Osteoblast (primary cell): ENCODE measurements at regions not wholly inside any gene's neighbourhood (a gene's known extent, or its start where the extent isn't known, plus 50 kb on each side); places are given as distances from the start of the nearest gene placed in this dataset.
"Not testable (repeated sequence)": the region's sequence is repeated elsewhere in the genome, so short reads cannot be mapped to it uniquely, and the experiment has no call there.

Experiments used
- DNase-seq: peaks from one replicate; pipeline ENCODE4 v3.0.0; 2011; ENCODE audit warnings: low spot score, mixed read lengths; ENCODE audit not compliant: insufficient read length; ENCODE audit errors: missing footprints
- H2AFZ ChIP-seq: 2 replicates; pipeline ENCODE4 v1.6.0; 2011; ENCODE audit warnings: mild to moderate bottlenecking, low read length
- H3K27ac ChIP-seq: 2 replicates; pipeline ENCODE4 v1.5.1; 2011; ENCODE audit warnings: mild to moderate bottlenecking, low read depth, low read length, moderate library complexity
- H3K27me3 ChIP-seq: 2 replicates; pipeline ENCODE4 v1.6.0; 2012; ENCODE audit warnings: mild to moderate bottlenecking, control low read depth, inconsistent platforms, low read length, moderate library complexity; ENCODE audit not compliant: insufficient read depth
- H3K36me3 ChIP-seq: 2 replicates; pipeline ENCODE4 v1.5.1; 2011; ENCODE audit warnings: mild to moderate bottlenecking, low read length, control low read depth, moderate library complexity; ENCODE audit not compliant: insufficient read depth
- H3K4me1 ChIP-seq: 2 replicates; pipeline ENCODE4 v1.5.1; 2011; ENCODE audit warnings: mild to moderate bottlenecking, low read length, control low read depth, moderate library complexity; ENCODE audit not compliant: insufficient read depth
- H3K4me2 ChIP-seq: 2 replicates; pipeline ENCODE4 v1.6.0; 2011; ENCODE audit warnings: mild to moderate bottlenecking, low read length; ENCODE audit not compliant: insufficient read depth
- H3K4me3 ChIP-seq: fragments of 200-600 bp; sonication (generic); 3 replicates; pipeline ENCODE4 v1.5.1; 2012; ENCODE audit warnings: mild to moderate bottlenecking, low read length, inconsistent platforms; ENCODE audit not compliant: insufficient read depth
- H3K79me2 ChIP-seq: 2 replicates; pipeline ENCODE4 v1.6.0; 2012; ENCODE audit warnings: mild to moderate bottlenecking, low read length, control low read depth, inconsistent platforms; ENCODE audit not compliant: insufficient read depth
- H3K9me3 ChIP-seq: 2 replicates; pipeline ENCODE4 v1.5.1; 2011; ENCODE audit warnings: low read depth, low read length, control low read depth
- H4K20me1 ChIP-seq: 2 replicates; pipeline ENCODE4 v1.6.0; 2012; ENCODE audit warnings: mild to moderate bottlenecking, low read length, control low read depth; ENCODE audit not compliant: insufficient read depth
- CTCF ChIP-seq: IDR thresholded peaks from 2 replicates; pipeline ENCODE4 v1.5.1; 2011; ENCODE audit warnings: mild to moderate bottlenecking, low read depth, low read length, moderate library complexity; ENCODE audit errors: extremely low read depth

- Histone ChIP-seq H2AFZ (no peak overlapping the region), H4K20me1 (no peaks in the 10 kb centered on the region), H3K4me2 (no peak overlapping the region), H3K36me3 (no peaks in the 10 kb centered on the region), H3K4me3 (no peak overlapping the region), H3K27ac (no peak overlapping the region), H3K27me3 (no peaks in the 10 kb centered on the region), H3K9me3 (no peaks in the 10 kb centered on the region), H3K79me2 (no peaks in the 10 kb centered on the region), H3K4me1 (peaks cover 3% of the 10 kb centered on the region)
- DNase-seq = no peak
- no peak for TF ChIP-seq CTCF
Measured at GRCh38 chr7:29657856-29658255, 94.2 kb downstream of the PRR15 start.

GRCh38 chr7:29659213-29659612, 95.6 kb downstream of the PRR15 start:
- not testable (repeated sequence) for H3K4me2 ChIP-seq, H3K9me3 ChIP-seq, H2AFZ ChIP-seq, H4K20me1 ChIP-seq, DNase-seq, H3K36me3 ChIP-seq, H3K4me1 ChIP-seq, H3K79me2 ChIP-seq, H3K27ac ChIP-seq, H3K4me3 ChIP-seq, H3K27me3 ChIP-seq

GRCh38 chr7:29662899-29663298, 99.3 kb downstream of the PRR15 start:
- H2AFZ ChIP-seq, DNase-seq: not testable (repeated sequence)

GRCh38 chr7:29664999-29665398, 101.4 kb downstream of the PRR15 start:
- not testable (repeated sequence) for H4K20me1 ChIP-seq

More at GRCh38 chr7:29662899-29663298, 99.3 kb downstream of the PRR15 start:
- not testable (repeated sequence) for H3K4me1 ChIP-seq, H3K9me3 ChIP-seq, H4K20me1 ChIP-seq, H3K27ac ChIP-seq, H3K27me3 ChIP-seq, H3K79me2 ChIP-seq, H3K4me3 ChIP-seq, H3K4me2 ChIP-seq, H3K36me3 ChIP-seq

GRCh38 chr7:29667096-29667669, 103.5 kb downstream of the PRR15 start:
- H2AFZ ChIP-seq, H4K20me1 ChIP-seq, DNase-seq, H3K79me2 ChIP-seq, H3K9me3 ChIP-seq, H3K4me3 ChIP-seq, H3K4me1 ChIP-seq, H3K27ac ChIP-seq, H3K4me2 ChIP-seq, H3K36me3 ChIP-seq, H3K27me3 ChIP-seq: not testable (repeated sequence)

More at GRCh38 chr7:29664999-29665398, 101.4 kb downstream of the PRR15 start:
- H3K9me3 ChIP-seq, H3K4me3 ChIP-seq, H3K27ac ChIP-seq, H3K4me2 ChIP-seq, H3K36me3 ChIP-seq, H2AFZ ChIP-seq, DNase-seq, H3K4me1 ChIP-seq, H3K27me3 ChIP-seq, H3K79me2 ChIP-seq: not testable (repeated sequence)

GRCh38 chr7:29671286-29671685, 107.7 kb downstream of the PRR15 start:
- not testable (repeated sequence) for H3K9me3 ChIP-seq, H4K20me1 ChIP-seq, H3K4me3 ChIP-seq, H3K79me2 ChIP-seq, H3K4me2 ChIP-seq, H3K27me3 ChIP-seq, H3K4me1 ChIP-seq, H2AFZ ChIP-seq, DNase-seq, H3K36me3 ChIP-seq, H3K27ac ChIP-seq

- H3K4me1 ChIP-seq, H2AFZ ChIP-seq, H3K36me3 ChIP-seq, H3K4me3 ChIP-seq, H3K27me3 ChIP-seq, H4K20me1 ChIP-seq, H3K4me2 ChIP-seq, DNase-seq, H3K9me3 ChIP-seq, H3K27ac ChIP-seq, H3K79me2 ChIP-seq: not testable (repeated sequence)
Measured at GRCh38 chr7:29673635-29674034, 110.0 kb downstream of the PRR15 start.

GRCh38 chr7:29674626-29675025, 111.0 kb downstream of the PRR15 start:
- DNase-seq, H3K79me2 ChIP-seq, H3K4me3 ChIP-seq, H3K9me3 ChIP-seq, H3K36me3 ChIP-seq, H3K4me2 ChIP-seq, H3K27ac ChIP-seq, H3K27me3 ChIP-seq, H3K4me1 ChIP-seq, H4K20me1 ChIP-seq, H2AFZ ChIP-seq: not testable (repeated sequence)
